Left lobe of liver (tissue), 2 donors: ENCODE measurements at regions not wholly inside any gene's neighbourhood (a gene's known extent, or its start where the extent isn't known, plus 50 kb on each side); places are given as distances from the start of the nearest gene placed in this dataset.
"Not testable (repeated sequence)": the region's sequence is repeated elsewhere in the genome, so short reads cannot be mapped to it uniquely, and the experiment has no call there.

ENCODE experiments used
- ATAC-seq: fragments of 200-7000 bp; cut with Tn5 transposase; one replicate; pipeline ENCODE4 v1.9.1; 2020; ENCODE audit warnings: mild to moderate bottlenecking, moderate library complexity
- DNase-seq: peaks from one replicate; pipeline ENCODE4 v3.0.0-alpha.2; 2020; ENCODE audit warnings: low spot score
- donor health status: DM: no; HTN: no; CAD: no; lungs with moderate emphysema.
- donor health status: DM: no; HTN: yes; CAD: no.

GRCh38 chr17:22242472-22242871 lies 550.1 kb downstream of the KCNJ18 start:
- DNase-seq (no peak), ATAC-seq (no peak)

GRCh38 chr17:22251498-22251897 lies 559.2 kb downstream of the KCNJ18 start:
- ATAC-seq, result no peak
- no peak for DNase-seq

- ATAC-seq (no peak), DNase-seq (no peak)
These were observed 560.7 kb downstream of the KCNJ18 start for GRCh38 chr17:22253007-22253406.

- ATAC-seq, result no peak
- no peak for DNase-seq
These were observed 573.5 kb downstream of the KCNJ18 start for GRCh38 chr17:22265807-22266206.

GRCh38 chr17:22266231-22266630 lies 573.9 kb downstream of the KCNJ18 start:
- ATAC-seq, result no peak

GRCh38 chr17:22267019-22267418 lies 574.7 kb downstream of the KCNJ18 start:
- DNase-seq (no peak), ATAC-seq (no peak)

More at GRCh38 chr17:22266231-22266630, 573.9 kb downstream of the KCNJ18 start:
- no peak for DNase-seq

- ATAC-seq, result no peak
- no peak for DNase-seq
These were observed 576.0 kb downstream of the KCNJ18 start for GRCh38 chr17:22268214-22268911.

GRCh38 chr17:22268912-22269220 lies 576.5 kb downstream of the KCNJ18 start:
- ATAC-seq, result no peak

GRCh38 chr17:22270381-22270780 lies 578.1 kb downstream of the KCNJ18 start:
- ATAC-seq, result no peak
- DNase-seq, result peak; percentile 35

More at GRCh38 chr17:22268912-22269220, 576.5 kb downstream of the KCNJ18 start:
- no peak for DNase-seq

GRCh38 chr17:22270809-22271208 lies 578.5 kb downstream of the KCNJ18 start:
- ATAC-seq, result not testable (repeated sequence)
- peak; percentile 23 for DNase-seq

- no peak for DNase-seq
- ATAC-seq, result no peak
These were observed 580.2 kb downstream of the KCNJ18 start for GRCh38 chr17:22272363-22273146.

- no peak for ATAC-seq
- no peak for DNase-seq
These were observed 581.0 kb downstream of the KCNJ18 start for GRCh38 chr17:22273308-22273707.

- no peak for ATAC-seq
- no peak for DNase-seq
These were observed 585.3 kb downstream of the KCNJ18 start for GRCh38 chr17:22277595-22277994.

- no peak for ATAC-seq
These were observed 586.3 kb downstream of the KCNJ18 start for GRCh38 chr17:22278302-22279275.

GRCh38 chr17:22286337-22287041 lies 594.2 kb downstream of the KCNJ18 start:
- peak; percentile 28 for DNase-seq
- no peak for ATAC-seq

More at GRCh38 chr17:22278302-22279275, 586.3 kb downstream of the KCNJ18 start:
- DNase-seq, result peak; percentile 34

- DNase-seq, result not testable (repeated sequence)
- ATAC-seq, result peak; percentile 87
These were observed 606.2 kb downstream of the KCNJ18 start for GRCh38 chr17:22298484-22298951.

- ATAC-seq (no peak), DNase-seq (no peak)
These were observed 607.9 kb downstream of the KCNJ18 start for GRCh38 chr17:22300177-22300576.

- no peak for DNase-seq
- no peak for ATAC-seq
These were observed 608.5 kb downstream of the KCNJ18 start for GRCh38 chr17:22300731-22301352.

GRCh38 chr17:22301353-22301745 lies 609.0 kb downstream of the KCNJ18 start:
- ATAC-seq, result no peak

GRCh38 chr17:22303096-22303495 lies 610.8 kb downstream of the KCNJ18 start:
- no peak for ATAC-seq
- no peak for DNase-seq

More at GRCh38 chr17:22301353-22301745, 609.0 kb downstream of the KCNJ18 start:
- no peak for DNase-seq
